PC-3 (cell line): ENCODE measurements at regions not wholly inside any gene's neighbourhood (a gene's known extent, or its start where the extent isn't known, plus 50 kb on each side); places are given as distances from the start of the nearest gene placed in this dataset.

Experiments used
- ATAC-seq: fragments of 200-7000 bp; cut with Tn5 transposase; 2 replicates; pipeline ENCODE4 v1.9.1; 2020; ENCODE audit warnings: mild to moderate bottlenecking, moderate library complexity
- BruUV-seq: library from RNA; stranded (reverse); fragments of 400-500 nt; replicated peaks from 2 replicates; lab custom pipeline; 2021; lab: Mats Ljungman, UMichigan
- CTCF ChIA-PET: fragments of 300-600 bp; sonication (Branson Sonifier 250); formaldehyde crosslinking; loops from one replicate; lab custom pipeline; 2022; ENCODE audit warnings: antibody characterized with exemption; lab: Charles Lee
- POLR2A ChIA-PET: fragments of 300-600 bp; sonication (Branson Sonifier 250); formaldehyde crosslinking; loops from one replicate; lab custom pipeline; 2022; ENCODE audit warnings: antibody characterized with exemption; ENCODE audit not compliant: unreplicated experiment; lab: Charles Lee
- DNase-seq: peaks from one replicate; pipeline ENCODE4 v3.0.0-alpha.2; 2015
- H2AFZ ChIP-seq: fragments of 300-600 bp; sonication (generic); 2 replicates; pipeline ENCODE4 v1.6.0; 2016; ENCODE audit warnings: antibody characterized with exemption, low read length
- H3F3A ChIP-seq: fragments of 300-600 bp; sonication (generic); one replicate; pipeline ENCODE4 v1.6.0; 2017; ENCODE audit warnings: antibody characterized with exemption, low read length, control low read depth, mild to moderate bottlenecking; ENCODE audit not compliant: unreplicated experiment
- H3K27ac ChIP-seq: fragments of 300-600 bp; sonication (generic); 2 replicates; pipeline ENCODE4 v1.5.1; 2016; ENCODE audit warnings: mild to moderate bottlenecking, low read length
- H3K27me3 ChIP-seq: fragments of 300-600 bp; sonication (generic); 2 replicates; pipeline ENCODE4 v1.6.1; 2016; ENCODE audit warnings: low read length, mixed read lengths
- H3K36me3 ChIP-seq: fragments of 300-600 bp; sonication (generic); 2 replicates; pipeline ENCODE4 v1.6.1; 2016; ENCODE audit warnings: low read depth, mixed run types, low read length, mixed read lengths
- H3K4me1 ChIP-seq: fragments of 300-600 bp; sonication (generic); 2 replicates; pipeline ENCODE4 v1.5.1; 2016; ENCODE audit warnings: low read length; ENCODE audit not compliant: insufficient read depth
- H3K4me2 ChIP-seq: fragments of 300-600 bp; sonication (generic); 2 replicates; pipeline ENCODE4 v1.6.0; 2016; ENCODE audit warnings: low read length
- H3K4me3 ChIP-seq: fragments of 300-600 bp; sonication (generic); 2 replicates; pipeline ENCODE4 v1.5.1; 2016; ENCODE audit warnings: mild to moderate bottlenecking, low read length, mixed read lengths
- H3K79me2 ChIP-seq: fragments of 300-600 bp; sonication (generic); 2 replicates; pipeline ENCODE4 v1.6.1; 2017; ENCODE audit warnings: low read length, mixed read lengths
- H3K9ac ChIP-seq: fragments of 300-600 bp; sonication (generic); 2 replicates; pipeline ENCODE4 v1.6.0; 2016; ENCODE audit warnings: mild to moderate bottlenecking, low read length
- H3K9me2 ChIP-seq: fragments of 300-600 bp; sonication (generic); replicated peaks from 2 replicates; pipeline ENCODE4 v1.6.1; 2016; ENCODE audit warnings: mixed run types, low read length, mixed read lengths
- H3K9me3 ChIP-seq: fragments of 300-600 bp; sonication (generic); 2 replicates; pipeline ENCODE4 v1.6.1; 2016; ENCODE audit warnings: low read length, mixed read lengths
- H4K20me1 ChIP-seq: fragments of 300-600 bp; sonication (generic); 2 replicates; pipeline ENCODE4 v1.6.1; 2016; ENCODE audit warnings: low read length, mixed read lengths
- CTCF ChIP-seq: fragments of 300-600 bp; sonication (generic); conservative IDR thresholded peaks from 2 replicates; pipeline ENCODE4 v1.5.1; 2017; ENCODE audit warnings: antibody characterized with exemption, low read depth, mild to moderate bottlenecking, low read length
- EZH2 ChIP-seq: fragments of 300-600 bp; sonication (generic); IDR thresholded peaks from one replicate; pipeline ENCODE4 v1.6.1; 2017; ENCODE audit warnings: antibody characterized with exemption, mild to moderate bottlenecking, low read length; ENCODE audit not compliant: unreplicated experiment
- EZH2phosphoT487 ChIP-seq: fragments of 300-600 bp; sonication (generic); IDR thresholded peaks from 2 replicates; pipeline ENCODE4 v1.6.1; 2018; ENCODE audit warnings: mild to moderate bottlenecking, antibody characterized with exemption, low read length, borderline replicate concordance
- intact Hi-C: fragments of 100-400 bp; cut with micrococcal nuclease; formaldehyde crosslinking; loops from 2 replicates; pipeline ENCODE4 v1.9.0; 2023

DNA sequence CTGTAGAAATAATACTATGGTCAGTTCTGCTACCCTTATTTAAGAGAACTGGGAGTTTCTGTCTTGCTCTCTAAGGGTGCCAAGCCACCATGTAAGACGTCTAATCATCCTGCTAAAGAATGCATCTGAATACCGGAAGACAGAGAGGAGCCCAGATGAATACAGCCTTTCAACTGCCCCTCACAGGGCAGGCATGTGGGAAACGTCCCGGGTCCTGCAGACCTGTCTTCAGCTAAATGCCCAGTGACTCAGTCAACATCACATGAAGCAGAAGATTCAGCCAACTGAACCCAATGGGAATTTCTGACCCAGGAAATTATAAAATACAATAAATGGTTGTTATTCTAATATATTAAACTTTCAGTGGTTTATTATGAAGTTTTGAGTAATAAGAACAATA is 2141.0 kb upstream of the AGA start:
- intact Hi-C loops: no loop called here
- H3K9ac ChIP-seq: no peak overlapping the region
- CTCF ChIA-PET: no interaction called here
- no peak overlapping the region for H3K4me2 ChIP-seq
- no peaks in the 10 kb centered on the region for H3F3A ChIP-seq
- H3K79me2 ChIP-seq: no peaks in the 10 kb centered on the region
- no peak overlapping the region for H2AFZ ChIP-seq
- TF ChIP-seq EZH2phosphoT487 (no peak), EZH2 (no peak), CTCF (no peak)
- ATAC-seq (no peak), DNase-seq (no peak)
- no peak overlapping the region for H3K27ac ChIP-seq
- no peaks in the 10 kb centered on the region for H4K20me1 ChIP-seq
- no peaks in the 10 kb centered on the region for H3K9me2 ChIP-seq
- no TSS peak for BruUV-seq
- no peaks in the 10 kb centered on the region for H3K36me3 ChIP-seq
- POLR2A ChIA-PET: no interaction called here
- no peaks in the 10 kb centered on the region for H3K9me3 ChIP-seq
- no peak overlapping the region for H3K4me3 ChIP-seq
- H3K27me3 ChIP-seq: no peaks in the 10 kb centered on the region
- no peaks in the 10 kb centered on the region for H3K4me1 ChIP-seq

GRCh38 chr4:179584101-179584500 is 2141.9 kb upstream of the AGA start:
- Histone ChIP-seq H3K9me2 (no peaks in the 10 kb centered on the region), H3K4me3 (no peak overlapping the region), H3K79me2 (no peaks in the 10 kb centered on the region), H2AFZ (no peak overlapping the region), H3K9ac (no peak overlapping the region), H3K4me2 (no peak overlapping the region), H3K4me1 (no peaks in the 10 kb centered on the region), H4K20me1 (no peaks in the 10 kb centered on the region), H3K9me3 (no peaks in the 10 kb centered on the region), H3K36me3 (no peaks in the 10 kb centered on the region), H3F3A (no peaks in the 10 kb centered on the region), H3K27me3 (no peaks in the 10 kb centered on the region), H3K27ac (no peak overlapping the region)
- ChIA-PET POLR2A (no interaction called here), CTCF (no interaction called here)
- no TSS peak for BruUV-seq
- intact Hi-C loops: no loop called here
- DNase-seq (no peak), ATAC-seq (no peak)
- TF ChIP-seq EZH2phosphoT487: no peak
- no peak for TF ChIP-seq EZH2
- TF ChIP-seq CTCF: no peak

DNA sequence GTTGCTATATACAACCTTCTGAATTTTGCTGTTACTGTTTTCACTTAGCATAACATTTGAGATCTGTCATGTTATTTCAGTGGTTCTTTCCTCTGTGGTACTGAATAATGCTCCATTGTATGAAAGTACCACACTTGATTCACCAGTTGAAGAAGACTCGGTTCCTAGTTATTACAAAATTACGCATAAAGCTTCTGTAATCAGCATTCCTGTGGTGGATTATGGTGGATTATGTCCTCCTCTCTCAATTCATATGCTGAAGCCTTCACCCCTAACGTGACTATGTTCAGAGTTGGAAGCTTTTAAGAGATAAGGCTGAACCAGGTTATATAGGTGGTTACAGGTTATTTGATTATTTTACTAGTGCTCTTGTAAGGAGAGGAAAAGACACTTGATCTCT is 2143.5 kb upstream of the AGA start:
- H3K79me2 ChIP-seq: no peaks in the 10 kb centered on the region
- no peak overlapping the region for H3K4me3 ChIP-seq
- ChIA-PET POLR2A (no interaction called here), CTCF (no interaction called here)
- H3K9me2 ChIP-seq: no peaks in the 10 kb centered on the region
- no peaks in the 10 kb centered on the region for H3K27me3 ChIP-seq
- no TSS peak for BruUV-seq
- no peak for TF ChIP-seq EZH2phosphoT487
- TF ChIP-seq CTCF: no peak
- TF ChIP-seq EZH2: no peak
- ATAC-seq: no peak
- H2AFZ ChIP-seq: no peak overlapping the region
- no peak overlapping the region for H3K27ac ChIP-seq
- no peaks in the 10 kb centered on the region for H3K36me3 ChIP-seq
- DNase-seq: no peak
- no peak overlapping the region for H3K4me2 ChIP-seq
- H4K20me1 ChIP-seq: no peaks in the 10 kb centered on the region
- no peaks in the 10 kb centered on the region for H3F3A ChIP-seq
- H3K9me3 ChIP-seq: no peaks in the 10 kb centered on the region
- H3K4me1 ChIP-seq: no peaks in the 10 kb centered on the region
- intact Hi-C loops: no loop called here
- no peak overlapping the region for H3K9ac ChIP-seq
